Ovary (tissue), 3 donors: ENCODE measurements at regions not wholly inside any gene's neighbourhood (a gene's known extent, or its start where the extent isn't known, plus 50 kb on each side); places are given as distances from the start of the nearest gene placed in this dataset.

Experiments used
- EP300 ChIP-seq: sonication (generic); formaldehyde crosslinking; IDR thresholded peaks from one replicate; pipeline ENCODE4 v1.6.1; 2017; ENCODE audit warnings: antibody characterized with exemption
- POLR2A ChIP-seq: fragments of 450-650 bp; IDR thresholded peaks from one replicate; pipeline ENCODE4 v1.6.1; 2017; ENCODE audit warnings: antibody characterized with exemption, mild to moderate bottlenecking, moderate library complexity
- TF ChIP-seq, protein P1 (sequence below), 3 donors: fragments of 450-650 bp in 2 of 3; fragments of 200-600 bp in 1 of 3; IDR thresholded peaks; one replicate each; pipeline versions ENCODE4 v1.5.1 to v1.8.0; 2016 to 2022; ENCODE audit warnings: antibody characterized with exemption in 3 of 3, mild to moderate bottlenecking in 1 of 3
- donor health status: DM: no; HTN: no; CAD: no.

DNA sequence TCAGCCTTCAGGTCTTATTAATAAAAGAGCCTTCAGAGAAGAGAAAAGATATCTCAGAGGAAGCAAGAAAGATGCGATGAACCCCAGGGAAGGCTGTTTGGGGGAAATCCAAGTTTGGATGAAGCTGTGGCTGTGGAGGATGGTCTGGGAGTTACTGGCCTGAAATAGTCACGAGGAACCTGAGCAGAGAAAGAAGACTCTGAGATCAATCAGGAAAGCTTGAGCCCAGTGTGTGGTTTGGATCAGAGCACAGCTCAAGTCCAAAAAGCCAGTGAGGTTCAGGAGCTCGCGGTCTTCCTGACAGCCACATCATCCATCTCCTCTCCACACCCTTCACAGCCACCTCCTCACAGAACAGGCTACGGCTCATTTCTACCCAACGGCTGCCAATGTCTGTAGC is 87.4 kb upstream of the SERPINE2 start:
- TF ChIP-seq, protein P1, sequence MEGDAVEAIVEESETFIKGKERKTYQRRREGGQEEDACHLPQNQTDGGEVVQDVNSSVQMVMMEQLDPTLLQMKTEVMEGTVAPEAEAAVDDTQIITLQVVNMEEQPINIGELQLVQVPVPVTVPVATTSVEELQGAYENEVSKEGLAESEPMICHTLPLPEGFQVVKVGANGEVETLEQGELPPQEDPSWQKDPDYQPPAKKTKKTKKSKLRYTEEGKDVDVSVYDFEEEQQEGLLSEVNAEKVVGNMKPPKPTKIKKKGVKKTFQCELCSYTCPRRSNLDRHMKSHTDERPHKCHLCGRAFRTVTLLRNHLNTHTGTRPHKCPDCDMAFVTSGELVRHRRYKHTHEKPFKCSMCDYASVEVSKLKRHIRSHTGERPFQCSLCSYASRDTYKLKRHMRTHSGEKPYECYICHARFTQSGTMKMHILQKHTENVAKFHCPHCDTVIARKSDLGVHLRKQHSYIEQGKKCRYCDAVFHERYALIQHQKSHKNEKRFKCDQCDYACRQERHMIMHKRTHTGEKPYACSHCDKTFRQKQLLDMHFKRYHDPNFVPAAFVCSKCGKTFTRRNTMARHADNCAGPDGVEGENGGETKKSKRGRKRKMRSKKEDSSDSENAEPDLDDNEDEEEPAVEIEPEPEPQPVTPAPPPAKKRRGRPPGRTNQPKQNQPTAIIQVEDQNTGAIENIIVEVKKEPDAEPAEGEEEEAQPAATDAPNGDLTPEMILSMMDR (IDR thresholded peaks at IDR 0.05): no peak
- no peak for TF ChIP-seq POLR2A
- TF ChIP-seq EP300: no peak
